Activated naive CD4-positive, alpha-beta T cell treated with anti-CD3 and anti-CD28 coated beads for 36 hours (primary cell): ENCODE measurements at regions not wholly inside any gene's neighbourhood (a gene's known extent, or its start where the extent isn't known, plus 50 kb on each side); places are given as distances from the start of the nearest gene placed in this dataset.

ENCODE experiments used
- CTCF ChIA-PET: fragments of 350-600 bp; sonication (Branson Sonifier 250); formaldehyde crosslinking; loops from one replicate; lab custom pipeline; 2021; ENCODE audit warnings: antibody characterized with exemption; lab: Charles Lee
- DNase-seq: peaks from one replicate; pipeline ENCODE4 v3.0.0-alpha.2; 2020
- H3K27ac Mint-ChIP-seq: one replicate; pipeline ENCODE4 v1.8.0; 2021; ENCODE audit warnings: mild to moderate bottlenecking, mixed read lengths
- H3K27me3 Mint-ChIP-seq: one replicate; pipeline ENCODE4 v1.8.0; 2021; ENCODE audit warnings: low read depth, mixed read lengths
- H3K36me3 Mint-ChIP-seq: one replicate; pipeline ENCODE4 v1.8.0; 2021; ENCODE audit warnings: low read depth, mixed read lengths
- H3K4me1 Mint-ChIP-seq: one replicate; pipeline ENCODE4 v1.8.0; 2021; ENCODE audit warnings: low read depth, mixed read lengths
- H3K4me3 Mint-ChIP-seq: one replicate; pipeline ENCODE4 v1.8.0; 2021; ENCODE audit warnings: mild to moderate bottlenecking, moderate library complexity, mixed read lengths
- H3K9me3 Mint-ChIP-seq: one replicate; pipeline ENCODE4 v1.8.0; 2021; ENCODE audit warnings: mixed read lengths
- intact Hi-C: fragments of 100-400 bp; cut with micrococcal nuclease; formaldehyde crosslinking; loops from one replicate; pipeline ENCODE4 v1.15.1; 2023

GRCh38 chr21:17915976-17916375, 96.8 kb upstream of the C21orf91 start:
- Mint-ChIP-seq H3K4me1 (no peaks in the 10 kb centered on the region), H3K4me3 (no peak overlapping the region), H3K27ac (no peak overlapping the region), H3K9me3 (peaks cover 17% of the 10 kb centered on the region), H3K36me3 (peaks cover 1% of the 10 kb centered on the region), H3K27me3 (no peaks in the 10 kb centered on the region)
- DNase-seq = no peak
- CTCF ChIA-PET = interaction anchor here (1.3 kb wide), 1 partner anchor 8 kb away, joined by 6 read pairs; no protein-coding TSS in a partner anchor
- intact Hi-C loops = no loop called here

GRCh38 chr21:17911628-17912027, 92.5 kb upstream of the C21orf91 start:
- Mint-ChIP-seq H3K4me3 (no peak overlapping the region), H3K9me3 (no peaks in the 10 kb centered on the region), H3K27ac (no peak overlapping the region), H3K27me3 (peaks cover 2% of the 10 kb centered on the region), H3K36me3 (no peaks in the 10 kb centered on the region), H3K4me1 (no peaks in the 10 kb centered on the region)
- intact Hi-C loops = no loop called here
- no peak for DNase-seq
- CTCF ChIA-PET = no interaction called here

GRCh38 chr21:17903929-17904639, 84.9 kb upstream of the C21orf91 start:
- CTCF ChIA-PET = interaction anchor here (0.8 to 3.3 kb wide), 10 partner anchors 18 to 225 kb away, joined by 3 to 29 read pairs (median 6); no protein-coding TSS in a partner anchor
- H3K9me3 Mint-ChIP-seq = peaks cover 3% of the 10 kb centered on the region
- intact Hi-C loops = loop anchor here (1.0 to 5.0 kb wide), 5 partner anchors 85 to 225 kb away; partner anchors contain the start of gene C21orf91

GRCh38 chr21:17903029-17903806, 84.1 kb upstream of the C21orf91 start:
- Mint-ChIP-seq H3K36me3 (peaks cover 5% of the 10 kb centered on the region), H3K27ac (no peak overlapping the region), H3K4me1 (peaks cover 8% of the 10 kb centered on the region), H3K9me3 (peaks cover 6% of the 10 kb centered on the region), H3K27me3 (no peaks in the 10 kb centered on the region), H3K4me3 (no peak overlapping the region)
- CTCF ChIA-PET = interaction anchor here (1.1 to 3.3 kb wide), 7 partner anchors 19 to 225 kb away, joined by 3 to 29 read pairs (median 7); no protein-coding TSS in a partner anchor
- intact Hi-C loops = loop anchor here (1.0 to 5.0 kb wide), 5 partner anchors 84 to 224 kb away; partner anchors contain the start of gene C21orf91
- no peak for DNase-seq

More at GRCh38 chr21:17903929-17904639, 84.9 kb upstream of the C21orf91 start:
- no peak for DNase-seq
- peaks cover 4% of the 10 kb centered on the region for H3K36me3 Mint-ChIP-seq
- H3K4me1 Mint-ChIP-seq = peaks cover 8% of the 10 kb centered on the region
- no peaks in the 10 kb centered on the region for H3K27me3 Mint-ChIP-seq
- H3K4me3 Mint-ChIP-seq = no peak overlapping the region
- no peak overlapping the region for H3K27ac Mint-ChIP-seq

- no peak overlapping the region for H3K27ac Mint-ChIP-seq
- intact Hi-C loops = loop anchor here (2.0 to 5.0 kb wide), 4 partner anchors 83 to 213 kb away; partner anchors contain the start of gene C21orf91
Measured at GRCh38 chr21:17901458-17902079, 82.4 kb upstream of the C21orf91 start.

GRCh38 chr21:17900990-17901385, 81.8 kb upstream of the C21orf91 start:
- H3K27me3 Mint-ChIP-seq = peaks cover 2% of the 10 kb centered on the region
- H3K9me3 Mint-ChIP-seq = peaks cover 6% of the 10 kb centered on the region
- H3K4me3 Mint-ChIP-seq = no peak overlapping the region
- H3K36me3 Mint-ChIP-seq = peaks cover 5% of the 10 kb centered on the region
- intact Hi-C loops = loop anchor here (5.0 kb wide), 1 partner anchor 169 kb away; no protein-coding TSS in a partner anchor
- no peak for DNase-seq
- peaks cover 10% of the 10 kb centered on the region for H3K4me1 Mint-ChIP-seq
- CTCF ChIA-PET = interaction anchor here (0.6 to 2.2 kb wide), 9 partner anchors 25 to 279 kb away, joined by 3 to 9 read pairs (median 3); no protein-coding TSS in a partner anchor
- H3K27ac Mint-ChIP-seq = no peak overlapping the region

More at GRCh38 chr21:17901458-17902079, 82.4 kb upstream of the C21orf91 start:
- Mint-ChIP-seq H3K4me3 (no peak overlapping the region), H3K36me3 (peaks cover 5% of the 10 kb centered on the region), H3K4me1 (peaks cover 10% of the 10 kb centered on the region), H3K9me3 (peaks cover 6% of the 10 kb centered on the region), H3K27me3 (no peaks in the 10 kb centered on the region)
- CTCF ChIA-PET = interaction anchor here (0.6 to 2.2 kb wide), 10 partner anchors 24 to 368 kb away, joined by 3 to 9 read pairs (median 3); no protein-coding TSS in a partner anchor
- no peak for DNase-seq

- peaks cover 5% of the 10 kb centered on the region for H3K36me3 Mint-ChIP-seq
- peak; percentile 20 for DNase-seq
- peaks cover 6% of the 10 kb centered on the region for H3K9me3 Mint-ChIP-seq
- H3K27me3 Mint-ChIP-seq = peaks cover 2% of the 10 kb centered on the region
- H3K4me1 Mint-ChIP-seq = peaks cover 10% of the 10 kb centered on the region
- intact Hi-C loops = loop anchor here (5.0 kb wide), 1 partner anchor 168 kb away; no protein-coding TSS in a partner anchor
- H3K4me3 Mint-ChIP-seq = no peak overlapping the region
- CTCF ChIA-PET = interaction anchor here (1.0 to 2.2 kb wide), 4 partner anchors 25 to 221 kb away, joined by 3 to 9 read pairs (median 4); no protein-coding TSS in a partner anchor
- H3K27ac Mint-ChIP-seq = no peak overlapping the region
Measured at GRCh38 chr21:17900281-17900989, 81.3 kb upstream of the C21orf91 start.

- Mint-ChIP-seq H3K27ac (no peak overlapping the region), H3K36me3 (no peaks in the 10 kb centered on the region), H3K4me1 (no peaks in the 10 kb centered on the region), H3K9me3 (no peaks in the 10 kb centered on the region), H3K4me3 (no peak overlapping the region), H3K27me3 (no peaks in the 10 kb centered on the region)
- DNase-seq = no peak
- CTCF ChIA-PET = interaction anchor here (1.9 kb wide), 1 partner anchor 35 kb away, joined by 5 read pairs; no protein-coding TSS in a partner anchor
- intact Hi-C loops = no loop called here
Measured at GRCh38 chr21:17889171-17889570, 70.0 kb upstream of the C21orf91 start.

- Mint-ChIP-seq H3K27ac (no peak overlapping the region), H3K4me1 (no peaks in the 10 kb centered on the region), H3K36me3 (no peaks in the 10 kb centered on the region), H3K9me3 (peaks cover 5% of the 10 kb centered on the region), H3K4me3 (no peak overlapping the region), H3K27me3 (no peaks in the 10 kb centered on the region)
- intact Hi-C loops = no loop called here
- CTCF ChIA-PET = interaction anchor here (0.5 kb wide), 1 partner anchor 38 kb away, joined by 3 read pairs; no protein-coding TSS in a partner anchor
- DNase-seq = no peak
Measured at GRCh38 chr21:17869115-17869514, 50.0 kb upstream of the C21orf91 start.
